ENCODE measurements at regions not wholly inside any gene's neighbourhood (a gene's known extent, or its start where the extent isn't known, plus 50 kb on each side); places are given as distances from the start of the nearest gene placed in this dataset.

DNA sequence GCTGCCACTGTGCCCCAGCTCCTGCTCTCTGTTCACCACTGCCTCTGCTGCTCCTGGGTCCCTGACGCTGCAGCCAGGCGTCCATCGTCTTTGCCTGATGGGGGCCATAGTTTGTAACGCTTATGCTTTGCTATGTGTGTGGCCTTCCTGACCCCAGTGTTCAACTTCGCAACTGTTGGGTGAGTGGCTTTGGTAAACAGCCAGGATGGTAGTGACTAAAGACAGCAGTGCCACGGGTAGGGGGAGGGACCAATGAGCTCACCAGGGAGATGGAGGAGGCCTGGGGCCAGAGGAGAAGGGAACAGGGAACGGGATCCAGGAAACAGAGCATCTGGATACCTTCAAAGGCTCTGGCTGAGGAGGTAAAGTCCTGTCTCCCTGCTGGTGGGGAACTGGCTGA, 75.9 kb upstream of the ALDH1L1 start:
- H3K79me1 ChIP-seq (ENCODE audit: low read depth, low read length), result no peaks in the 10 kb centered on the region
- H2AFZ ChIP-seq (ENCODE audit: low read length), result no peak overlapping the region
- no peak overlapping the region for H3K9ac ChIP-seq (ENCODE audit: low read depth, low read length, poor library complexity)
- H2BK120ac ChIP-seq (ENCODE audit: low read depth, low read length), result peak overlapping the region; percentile 16
- no peak overlapping the region for H3K4me3 ChIP-seq (ENCODE audit: low read length in 2 of 2)
- peaks cover 0 to 3% (median 0%) of the 10 kb centered on the region in 3 experiments for H3K27me3 ChIP-seq (ENCODE audit: control insufficient read depth in 3 of 3, insufficient read depth in 3 of 3, low read depth in 1 of 3, low read length in 3 of 3)
- no peak overlapping the region for H3K23ac ChIP-seq (ENCODE audit: low read depth, low read length, poor library complexity)
- H2AK5ac ChIP-seq (ENCODE audit: low read depth, low read length), result no peak overlapping the region
- peak overlapping the region; percentile 61 for H3K18ac ChIP-seq (ENCODE audit: low read length)
- peaks cover 4 to 5% of the 10 kb centered on the region in 2 donors for H3K4me1 ChIP-seq (ENCODE audit: control insufficient read depth in 2 of 2, insufficient read depth in 1 of 2, low read depth in 1 of 2, low read length in 2 of 2)
- H2BK12ac ChIP-seq (ENCODE audit: low read length), result no peak overlapping the region
- H4K8ac ChIP-seq (ENCODE audit: low read depth, low read length), result no peak overlapping the region
- no peak overlapping the region for H4K91ac ChIP-seq (ENCODE audit: low read depth, low read length, poor library complexity)
- H3K36me3 ChIP-seq (replicated peaks in 1 of 2; ENCODE audit: control insufficient read depth in 2 of 2, insufficient read depth in 2 of 2, low read length in 2 of 2), result no peaks in the 10 kb centered on the region
- H3K4me2 ChIP-seq (ENCODE audit: insufficient read depth, low read length, poor library complexity, severe bottlenecking), result no peak overlapping the region
- no CpG with 5 or more reads among the region's 7 CpGs for WGBS, 2 donors (ENCODE audit: extremely low coverage in 2 of 2, insufficient read length in 2 of 2, insufficient replicate concordance in 1 of 2)
- no peak overlapping the region for H3K27ac ChIP-seq (replicated peaks; ENCODE audit: low read length)
- no peak overlapping the region for H3K4ac ChIP-seq (ENCODE audit: low read length)
- no peak overlapping the region for H2BK5ac ChIP-seq (ENCODE audit: low read length)
- H2BK15ac ChIP-seq (ENCODE audit: low read length), result peak overlapping the region; percentile 59
- no peak for DNase-seq (ENCODE audit: low spot score)
- H3K9me3 ChIP-seq (replicated peaks in 1 of 2; ENCODE audit: control insufficient read depth in 2 of 2, insufficient read depth in 1 of 2, low read depth in 1 of 2, low read length in 2 of 2), result no peaks in the 10 kb centered on the region
- no peak overlapping the region for H3K14ac ChIP-seq (ENCODE audit: low read length)

DNA sequence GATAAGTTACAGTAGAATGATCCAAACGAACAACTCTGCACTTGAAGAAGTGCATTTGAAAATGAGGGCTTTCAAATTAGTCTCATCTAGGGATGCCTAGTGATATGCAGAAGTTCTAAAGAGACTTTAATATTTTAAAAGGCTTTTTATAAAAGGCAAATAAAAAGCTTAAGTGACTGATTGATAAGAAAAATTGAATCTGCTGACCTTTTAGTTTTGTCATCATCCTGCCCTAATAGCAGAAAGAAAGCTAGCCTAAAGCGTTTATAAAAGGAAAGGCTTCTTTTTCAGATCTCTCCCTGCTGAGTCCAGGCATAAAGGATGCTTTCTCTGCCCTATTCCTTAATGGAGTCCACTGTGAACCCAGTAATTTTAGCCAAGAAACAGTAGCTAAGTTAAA, 72.7 kb upstream of the ALDH1L1 start:
- Histone ChIP-seq H2AK5ac (ENCODE audit: low read depth, low read length) (no peak overlapping the region), H3K9ac (ENCODE audit: low read depth, low read length, poor library complexity) (no peak overlapping the region), H3K9me3 (replicated peaks in 1 of 2; ENCODE audit: control insufficient read depth in 2 of 2, insufficient read depth in 1 of 2, low read depth in 1 of 2, low read length in 2 of 2) (no peaks in the 10 kb centered on the region), H2AFZ (ENCODE audit: low read length) (no peak overlapping the region), H3K27ac (replicated peaks; ENCODE audit: low read length) (no peak overlapping the region), H4K91ac (ENCODE audit: low read depth, low read length, poor library complexity) (no peak overlapping the region), H2BK12ac (ENCODE audit: low read length) (no peak overlapping the region), H3K23ac (ENCODE audit: low read depth, low read length, poor library complexity) (no peak overlapping the region), H2BK5ac (ENCODE audit: low read length) (no peak overlapping the region), H3K4me1 (ENCODE audit: control insufficient read depth in 2 of 2, insufficient read depth in 1 of 2, low read depth in 1 of 2, low read length in 2 of 2) (peaks cover 0 to 2% of the 10 kb centered on the region in 2 donors), H3K14ac (ENCODE audit: low read length) (no peak overlapping the region), H3K27me3 (ENCODE audit: control insufficient read depth in 3 of 3, insufficient read depth in 3 of 3, low read depth in 1 of 3, low read length in 3 of 3) (peaks cover 0 to 5% (median 0%) of the 10 kb centered on the region in 3 experiments), H3K18ac (ENCODE audit: low read length) (no peak overlapping the region), H3K79me1 (ENCODE audit: low read depth, low read length) (no peaks in the 10 kb centered on the region), H3K4ac (ENCODE audit: low read length) (no peak overlapping the region), H4K8ac (ENCODE audit: low read depth, low read length) (no peak overlapping the region), H3K4me3 (ENCODE audit: low read length in 2 of 2) (no peak overlapping the region), H3K4me2 (ENCODE audit: insufficient read depth, low read length, poor library complexity, severe bottlenecking) (no peak overlapping the region), H2BK15ac (ENCODE audit: low read length) (no peak overlapping the region), H2BK120ac (ENCODE audit: low read depth, low read length) (no peak overlapping the region), H3K36me3 (replicated peaks in 1 of 2; ENCODE audit: control insufficient read depth in 2 of 2, insufficient read depth in 2 of 2, low read length in 2 of 2) (no peaks in the 10 kb centered on the region)
- no CpG with 5 or more reads among the region's 2 CpGs for WGBS, 2 donors (ENCODE audit: extremely low coverage in 2 of 2, insufficient read length in 2 of 2, insufficient replicate concordance in 1 of 2)
- DNase-seq (ENCODE audit: low spot score), result no peak

DNA sequence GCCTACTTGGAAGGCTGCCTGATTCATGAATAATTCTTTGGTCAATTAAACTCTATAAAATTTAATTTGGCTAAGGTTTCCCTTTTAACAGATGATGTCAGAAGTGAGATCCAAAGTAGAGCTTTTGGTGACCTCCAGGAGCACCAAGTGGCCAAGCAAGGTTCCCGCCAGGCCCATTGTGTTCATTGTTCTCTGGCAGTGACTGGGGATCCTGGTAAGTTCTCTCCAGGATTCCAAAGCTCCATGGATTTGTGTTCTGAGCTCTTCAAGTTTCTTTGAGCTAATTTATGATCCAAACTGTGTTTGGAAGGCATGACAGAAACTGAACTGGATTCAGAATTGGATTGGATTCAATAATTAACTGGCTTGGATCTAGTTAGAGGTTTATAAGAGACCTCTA, 72.0 kb upstream of the ALDH1L1 start:
- no peak overlapping the region for H2BK15ac ChIP-seq (ENCODE audit: low read length)
- H3K9me3 ChIP-seq (replicated peaks in 1 of 2; ENCODE audit: control insufficient read depth in 2 of 2, insufficient read depth in 1 of 2, low read depth in 1 of 2, low read length in 2 of 2), result no peaks in the 10 kb centered on the region
- no peak overlapping the region for H3K4ac ChIP-seq (ENCODE audit: low read length)
- peaks cover 0 to 2% of the 10 kb centered on the region in 2 donors for H3K4me1 ChIP-seq (ENCODE audit: control insufficient read depth in 2 of 2, insufficient read depth in 1 of 2, low read depth in 1 of 2, low read length in 2 of 2)
- no peaks in the 10 kb centered on the region for H3K36me3 ChIP-seq (replicated peaks in 1 of 2; ENCODE audit: control insufficient read depth in 2 of 2, insufficient read depth in 2 of 2, low read length in 2 of 2)
- no peak overlapping the region for H3K4me2 ChIP-seq (ENCODE audit: insufficient read depth, low read length, poor library complexity, severe bottlenecking)
- H2BK5ac ChIP-seq (ENCODE audit: low read length), result no peak overlapping the region
- no peak overlapping the region for H2AFZ ChIP-seq (ENCODE audit: low read length)
- H3K14ac ChIP-seq (ENCODE audit: low read length), result no peak overlapping the region
- no peak overlapping the region for H2BK120ac ChIP-seq (ENCODE audit: low read depth, low read length)
- H3K23ac ChIP-seq (ENCODE audit: low read depth, low read length, poor library complexity), result no peak overlapping the region
- no peak for DNase-seq (ENCODE audit: low spot score)
- H4K91ac ChIP-seq (ENCODE audit: low read depth, low read length, poor library complexity), result no peak overlapping the region
- no peak overlapping the region for H3K18ac ChIP-seq (ENCODE audit: low read length)
- H2AK5ac ChIP-seq (ENCODE audit: low read depth, low read length), result no peak overlapping the region
- H2BK12ac ChIP-seq (ENCODE audit: low read length), result no peak overlapping the region
- H3K27ac ChIP-seq (replicated peaks; ENCODE audit: low read length), result no peak overlapping the region
- H3K27me3 ChIP-seq (ENCODE audit: control insufficient read depth in 3 of 3, insufficient read depth in 3 of 3, low read depth in 1 of 3, low read length in 3 of 3), result peaks cover 0 to 5% (median 0%) of the 10 kb centered on the region in 3 experiments
- no peak overlapping the region for H4K8ac ChIP-seq (ENCODE audit: low read depth, low read length)
- H3K79me1 ChIP-seq (ENCODE audit: low read depth, low read length), result no peaks in the 10 kb centered on the region
- H3K4me3 ChIP-seq (ENCODE audit: low read length in 2 of 2), result no peak overlapping the region
- no peak overlapping the region for H3K9ac ChIP-seq (ENCODE audit: low read depth, low read length, poor library complexity)
- WGBS, 2 donors (ENCODE audit: extremely low coverage in 2 of 2, insufficient read length in 2 of 2, insufficient replicate concordance in 1 of 2), result no CpG with 5 or more reads among the region's 1 CpG

DNA sequence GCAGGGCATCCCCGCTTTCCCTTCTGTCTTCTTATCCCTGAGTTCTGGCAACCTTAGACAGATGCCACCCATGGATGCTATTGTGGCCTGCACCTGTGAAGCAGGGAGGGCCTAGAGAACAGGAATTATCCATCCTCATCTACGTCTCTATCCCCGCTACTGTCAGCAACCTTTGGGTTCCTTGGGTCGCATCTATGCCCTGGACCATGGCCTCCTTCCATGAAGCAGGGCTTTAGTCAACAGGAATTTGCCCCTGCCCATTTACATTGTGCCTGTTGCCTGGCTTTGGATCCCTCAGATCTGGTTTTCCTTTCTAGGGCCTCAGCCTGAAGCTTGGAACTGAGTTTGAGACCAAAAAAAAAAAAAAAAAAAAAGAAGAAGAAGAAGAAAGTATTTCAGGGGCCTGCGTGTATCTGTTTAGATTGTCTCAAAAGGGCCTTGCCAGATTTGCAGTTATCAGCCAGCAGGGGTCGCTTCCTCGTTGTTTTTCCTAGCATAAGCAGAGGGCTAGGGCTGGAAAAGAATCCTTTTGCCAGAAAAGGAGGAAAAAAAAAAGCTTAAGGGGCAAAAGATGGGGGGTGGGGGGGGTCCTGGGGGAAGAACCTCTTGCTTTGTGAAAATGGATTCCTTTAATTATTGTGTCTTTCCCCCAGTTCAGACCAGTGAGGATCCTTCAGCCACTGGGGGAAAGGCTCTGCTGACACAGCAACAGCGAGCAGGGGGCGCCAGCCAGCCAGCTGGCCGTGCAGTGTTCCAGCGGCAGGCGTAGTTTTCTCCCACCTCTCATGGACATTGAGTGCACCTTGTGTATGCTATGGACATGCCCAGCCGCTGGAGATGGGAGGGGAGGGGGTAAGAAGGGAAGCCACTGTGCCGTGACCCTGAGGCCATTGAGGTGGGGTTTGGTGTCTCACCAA, 65.7 kb upstream of the ALDH1L1 start:
- no peak overlapping the region for H3K18ac ChIP-seq (ENCODE audit: low read length)
- H2BK12ac ChIP-seq (ENCODE audit: low read length), result no peak overlapping the region
- no peak overlapping the region for H3K27ac ChIP-seq (replicated peaks; ENCODE audit: low read length)
- peaks cover 0 to 2% (median 0%) of the 10 kb centered on the region in 3 experiments for H3K27me3 ChIP-seq (ENCODE audit: control insufficient read depth in 3 of 3, insufficient read depth in 3 of 3, low read depth in 1 of 3, low read length in 3 of 3)
- H4K8ac ChIP-seq (ENCODE audit: low read depth, low read length), result no peak overlapping the region
- no peaks in the 10 kb centered on the region for H3K36me3 ChIP-seq (replicated peaks in 1 of 2; ENCODE audit: control insufficient read depth in 2 of 2, insufficient read depth in 2 of 2, low read length in 2 of 2)
- DNase-seq (ENCODE audit: low spot score), result no peak
- no peak overlapping the region for H2AK5ac ChIP-seq (ENCODE audit: low read depth, low read length)
- no peak overlapping the region for H4K91ac ChIP-seq (ENCODE audit: low read depth, low read length, poor library complexity)
- no peak overlapping the region for H3K4me2 ChIP-seq (ENCODE audit: insufficient read depth, low read length, poor library complexity, severe bottlenecking)
- no peak overlapping the region for H3K14ac ChIP-seq (ENCODE audit: low read length)
- peaks cover 0 to 2% of the 10 kb centered on the region in 2 donors for H3K4me1 ChIP-seq (ENCODE audit: control insufficient read depth in 2 of 2, insufficient read depth in 1 of 2, low read depth in 1 of 2, low read length in 2 of 2)
- H2BK5ac ChIP-seq (ENCODE audit: low read length), result no peak overlapping the region
- H2BK120ac ChIP-seq (ENCODE audit: low read depth, low read length), result no peak overlapping the region
- peaks cover 4 to 10% of the 10 kb centered on the region in 2 donors for H3K9me3 ChIP-seq (replicated peaks in 1 of 2; ENCODE audit: control insufficient read depth in 2 of 2, insufficient read depth in 1 of 2, low read depth in 1 of 2, low read length in 2 of 2)
- no peaks in the 10 kb centered on the region for H3K79me1 ChIP-seq (ENCODE audit: low read depth, low read length)
- WGBS, 2 donors (ENCODE audit: extremely low coverage in 2 of 2, insufficient read length in 2 of 2, insufficient replicate concordance in 1 of 2), result no CpG with 5 or more reads among the region's 14 CpGs
- no peak overlapping the region for H3K23ac ChIP-seq (ENCODE audit: low read depth, low read length, poor library complexity)
- H2AFZ ChIP-seq (ENCODE audit: low read length), result peak overlapping the region; percentile 28
- no peak overlapping the region for H2BK15ac ChIP-seq (ENCODE audit: low read length)
- no peak overlapping the region for H3K4ac ChIP-seq (ENCODE audit: low read length)
- H3K9ac ChIP-seq (ENCODE audit: low read depth, low read length, poor library complexity), result no peak overlapping the region
- no peak overlapping the region for H3K4me3 ChIP-seq (ENCODE audit: low read length in 2 of 2)

Measured in neuronal stem cell (in vitro differentiated cells).